ENCODE measurements at regions not wholly inside any gene's neighbourhood (a gene's known extent, or its start where the extent isn't known, plus 50 kb on each side); places are given as distances from the start of the nearest gene placed in this dataset.

DNA sequence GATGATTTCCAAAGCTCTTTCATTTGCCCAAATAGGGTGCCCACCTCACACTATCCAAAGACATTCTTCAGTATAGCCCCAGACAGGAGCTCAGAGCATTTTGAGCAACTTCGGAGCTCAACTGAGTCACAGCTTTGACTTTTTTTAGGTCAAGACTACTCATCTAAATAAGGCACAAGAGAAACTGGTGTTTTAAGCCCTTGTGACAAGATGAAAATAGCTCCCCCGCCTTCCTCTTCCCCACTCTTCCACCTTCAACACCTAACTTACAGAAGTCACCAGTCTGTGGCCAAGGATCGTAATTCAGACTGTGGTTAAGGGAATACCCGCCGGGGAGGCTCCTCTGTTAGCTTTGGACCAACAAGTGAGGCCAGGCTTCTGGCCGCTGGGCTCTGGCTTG, 60.4 kb upstream of the CA12 start:
- TF ChIP-seq, protein P1, sequence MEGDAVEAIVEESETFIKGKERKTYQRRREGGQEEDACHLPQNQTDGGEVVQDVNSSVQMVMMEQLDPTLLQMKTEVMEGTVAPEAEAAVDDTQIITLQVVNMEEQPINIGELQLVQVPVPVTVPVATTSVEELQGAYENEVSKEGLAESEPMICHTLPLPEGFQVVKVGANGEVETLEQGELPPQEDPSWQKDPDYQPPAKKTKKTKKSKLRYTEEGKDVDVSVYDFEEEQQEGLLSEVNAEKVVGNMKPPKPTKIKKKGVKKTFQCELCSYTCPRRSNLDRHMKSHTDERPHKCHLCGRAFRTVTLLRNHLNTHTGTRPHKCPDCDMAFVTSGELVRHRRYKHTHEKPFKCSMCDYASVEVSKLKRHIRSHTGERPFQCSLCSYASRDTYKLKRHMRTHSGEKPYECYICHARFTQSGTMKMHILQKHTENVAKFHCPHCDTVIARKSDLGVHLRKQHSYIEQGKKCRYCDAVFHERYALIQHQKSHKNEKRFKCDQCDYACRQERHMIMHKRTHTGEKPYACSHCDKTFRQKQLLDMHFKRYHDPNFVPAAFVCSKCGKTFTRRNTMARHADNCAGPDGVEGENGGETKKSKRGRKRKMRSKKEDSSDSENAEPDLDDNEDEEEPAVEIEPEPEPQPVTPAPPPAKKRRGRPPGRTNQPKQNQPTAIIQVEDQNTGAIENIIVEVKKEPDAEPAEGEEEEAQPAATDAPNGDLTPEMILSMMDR (IDR thresholded peaks at IDR 0.05), result no peak
- TF ChIP-seq EP300 (IDR thresholded peaks at IDR 0.05; ENCODE audit: low read depth) (no peak), POLR2A (IDR thresholded peaks at IDR 0.05) (no peak), POLR2AphosphoS5 (IDR thresholded peaks at IDR 0.05) (no peak)
